GM23248 (cell line): ENCODE measurements at regions not wholly inside any gene's neighbourhood (a gene's known extent, or its start where the extent isn't known, plus 50 kb on each side); places are given as distances from the start of the nearest gene placed in this dataset.

Source experiments
- DNase-seq: peaks from one replicate; pipeline ENCODE4 v3.0.0-alpha.2; 2015
- H2AFZ ChIP-seq: fragments of 200-600 bp; sonication (generic); 2 replicates; pipeline ENCODE4 v1.6.1; 2016; ENCODE audit warnings: antibody characterized with exemption
- H3F3A ChIP-seq: fragments of 200-600 bp; sonication (generic); 2 replicates; pipeline ENCODE4 v1.6.1; 2016; ENCODE audit warnings: mild to moderate bottlenecking, antibody characterized with exemption, mixed run types; ENCODE audit not compliant: insufficient read depth
- H3K27ac ChIP-seq: fragments of 200-600 bp; sonication (generic); 2 replicates; pipeline ENCODE4 v1.5.1; 2016; ENCODE audit warnings: mild to moderate bottlenecking
- H3K27me3 ChIP-seq: fragments of 200-600 bp; sonication (generic); replicated peaks from 2 replicates; pipeline ENCODE4 v1.6.1; 2016; ENCODE audit warnings: mild to moderate bottlenecking; ENCODE audit not compliant: insufficient read depth
- H3K36me3 ChIP-seq: fragments of 200-600 bp; sonication (generic); 2 replicates; pipeline ENCODE4 v1.6.1; 2016; ENCODE audit warnings: low read depth, mild to moderate bottlenecking
- H3K4me1 ChIP-seq: fragments of 200-600 bp; sonication (generic); 2 replicates; pipeline ENCODE4 v1.6.1; 2016; ENCODE audit warnings: mild to moderate bottlenecking; ENCODE audit not compliant: insufficient read depth
- H3K4me2 ChIP-seq: fragments of 200-600 bp; sonication (generic); one replicate; pipeline ENCODE4 v1.6.1; 2016; ENCODE audit warnings: mild to moderate bottlenecking; ENCODE audit not compliant: unreplicated experiment
- H3K4me3 ChIP-seq: fragments of 200-600 bp; sonication (generic); 2 replicates; pipeline ENCODE4 v1.5.1; 2016; ENCODE audit warnings: mild to moderate bottlenecking
- H3K79me2 ChIP-seq: fragments of 200-600 bp; sonication (generic); 2 replicates; pipeline ENCODE4 v1.6.1; 2016; ENCODE audit warnings: mild to moderate bottlenecking; ENCODE audit not compliant: insufficient read depth
- H3K9ac ChIP-seq: fragments of 200-600 bp; sonication (generic); 2 replicates; pipeline ENCODE4 v1.6.1; 2016; ENCODE audit warnings: mild to moderate bottlenecking
- H3K9me2 ChIP-seq: fragments of 200-600 bp; sonication (generic); 2 replicates; pipeline ENCODE4 v1.6.1; 2016; ENCODE audit warnings: mixed run types, mild to moderate bottlenecking, moderate library complexity; ENCODE audit not compliant: insufficient read depth
- H3K9me3 ChIP-seq: fragments of 200-600 bp; sonication (generic); one replicate; pipeline ENCODE4 v1.6.1; 2017; ENCODE audit warnings: low read depth
- H4K20me1 ChIP-seq: fragments of 200-600 bp; sonication (generic); 2 replicates; pipeline ENCODE4 v1.6.0; 2016; ENCODE audit not compliant: insufficient read depth
- EZH2 ChIP-seq: fragments of 200-600 bp; sonication (generic); IDR thresholded peaks from 2 replicates; pipeline ENCODE4 v1.6.1; 2018; ENCODE audit warnings: antibody characterized with exemption, mild to moderate bottlenecking; ENCODE audit not compliant: insufficient read depth, poor library complexity, severe bottlenecking
- EZH2phosphoT487 ChIP-seq: fragments of 200-600 bp; sonication (generic); IDR thresholded peaks from 2 replicates; pipeline ENCODE4 v1.6.1; 2018; ENCODE audit warnings: antibody characterized with exemption, moderate library complexity, mild to moderate bottlenecking, low read depth; ENCODE audit not compliant: insufficient read depth
- WGBS, 2 experiments: methylation state at CpG; one replicate each; pipeline ENCODE4 v1.1.6; 2015 to 2017; ENCODE audit warnings: low lambda C conversion rate in 2 of 2, low coverage in 1 of 2; ENCODE audit errors: missing lambda C conversion rate in 2 of 2; 5-methylcytosine and 5-hydroxymethylcytosine counted together
- in situ Hi-C: fragments of 300-500 bp; cut with MboI; formaldehyde crosslinking; loops from 2 replicates; pipeline ENCODE4 v1.15.0; 2020

- Histone ChIP-seq H3K4me2 (no peak overlapping the region), H3K4me3 (no peak overlapping the region)
- in situ Hi-C loops, result no loop called here
These were observed 324.0 kb upstream of the SPRY2 start for GRCh38 chr13:80664950-80665349.

GRCh38 chr13:80663788-80664187, 322.9 kb upstream of the SPRY2 start:
- Histone ChIP-seq H4K20me1 (no peaks in the 10 kb centered on the region), H3K4me2 (no peak overlapping the region), H3K9me3 (no peaks in the 10 kb centered on the region), H3F3A (no peaks in the 10 kb centered on the region), H3K9me2 (no peaks in the 10 kb centered on the region), H3K4me1 (no peaks in the 10 kb centered on the region), H2AFZ (no peak overlapping the region), H3K36me3 (no peaks in the 10 kb centered on the region), H3K9ac (no peak overlapping the region), H3K4me3 (no peak overlapping the region), H3K79me2 (no peaks in the 10 kb centered on the region), H3K27ac (no peak overlapping the region), H3K27me3 (no peaks in the 10 kb centered on the region)
- in situ Hi-C loops, result no loop called here
- DNase-seq, result no peak
- WGBS, 2 experiments, result 5 to 6% methylated on average over 1 of the region's 1 CpG
- TF ChIP-seq EZH2phosphoT487 (no peak), EZH2 (no peak)

More at GRCh38 chr13:80664950-80665349, 324.0 kb upstream of the SPRY2 start:
- Histone ChIP-seq H3K36me3 (no peaks in the 10 kb centered on the region), H3K27me3 (no peaks in the 10 kb centered on the region), H3K27ac (no peak overlapping the region), H3K9me3 (no peaks in the 10 kb centered on the region), H3K9ac (no peak overlapping the region), H3K79me2 (no peaks in the 10 kb centered on the region), H3K4me1 (no peaks in the 10 kb centered on the region), H4K20me1 (no peaks in the 10 kb centered on the region), H2AFZ (no peak overlapping the region), H3F3A (no peaks in the 10 kb centered on the region), H3K9me2 (no peaks in the 10 kb centered on the region)
- DNase-seq, result no peak
- TF ChIP-seq EZH2phosphoT487, result no peak
- TF ChIP-seq EZH2, result no peak

- Histone ChIP-seq H3K27me3 (no peaks in the 10 kb centered on the region), H3K9me3 (no peaks in the 10 kb centered on the region), H3K9me2 (no peaks in the 10 kb centered on the region), H2AFZ (no peak overlapping the region), H3K27ac (no peak overlapping the region), H3K4me3 (no peak overlapping the region), H3K9ac (no peak overlapping the region), H3K36me3 (no peaks in the 10 kb centered on the region), H3K4me2 (no peak overlapping the region), H4K20me1 (no peaks in the 10 kb centered on the region), H3K4me1 (no peaks in the 10 kb centered on the region), H3K79me2 (no peaks in the 10 kb centered on the region), H3F3A (no peaks in the 10 kb centered on the region)
- DNase-seq, result no peak
- TF ChIP-seq EZH2, result no peak
- TF ChIP-seq EZH2phosphoT487, result no peak
- in situ Hi-C loops, result no loop called here
- WGBS, 2 experiments, result 61 to 67% methylated on average over 13 to 16 of the region's 16 CpGs
These were observed 317.8 kb upstream of the SPRY2 start for GRCh38 chr13:80658705-80659104.

GRCh38 chr13:80656512-80656904, 315.6 kb upstream of the SPRY2 start:
- H3K4me2 ChIP-seq, result no peak overlapping the region
- H3K27ac ChIP-seq, result no peak overlapping the region
- H3K4me1 ChIP-seq, result no peaks in the 10 kb centered on the region
- no peak overlapping the region for H3K9ac ChIP-seq
- H3F3A ChIP-seq, result no peaks in the 10 kb centered on the region
- no peak overlapping the region for H3K4me3 ChIP-seq
- no peaks in the 10 kb centered on the region for H3K9me2 ChIP-seq
- no peak for DNase-seq
- no peaks in the 10 kb centered on the region for H4K20me1 ChIP-seq
- no peak overlapping the region for H2AFZ ChIP-seq
- H3K79me2 ChIP-seq, result no peaks in the 10 kb centered on the region
- H3K36me3 ChIP-seq, result no peaks in the 10 kb centered on the region
- TF ChIP-seq EZH2phosphoT487 (no peak), EZH2 (no peak)
- H3K27me3 ChIP-seq, result no peaks in the 10 kb centered on the region
- WGBS, 2 experiments, result 27 to 34% methylated on average over 2 of the region's 2 CpGs
- in situ Hi-C loops, result no loop called here
- H3K9me3 ChIP-seq, result no peaks in the 10 kb centered on the region

- Histone ChIP-seq H3K9me3 (no peaks in the 10 kb centered on the region), H2AFZ (no peak overlapping the region), H3K36me3 (no peaks in the 10 kb centered on the region), H3F3A (no peaks in the 10 kb centered on the region), H3K4me1 (no peaks in the 10 kb centered on the region), H3K9ac (no peak overlapping the region), H3K27me3 (no peaks in the 10 kb centered on the region), H3K9me2 (no peaks in the 10 kb centered on the region), H3K4me2 (no peak overlapping the region), H3K79me2 (no peaks in the 10 kb centered on the region), H3K27ac (no peak overlapping the region), H3K4me3 (no peak overlapping the region), H4K20me1 (no peaks in the 10 kb centered on the region)
- WGBS, 2 experiments, result 19 to 23% methylated on average over 5 of the region's 5 CpGs
- in situ Hi-C loops, result no loop called here
- TF ChIP-seq EZH2phosphoT487, result no peak
- TF ChIP-seq EZH2, result no peak
- no peak for DNase-seq
These were observed 315.0 kb upstream of the SPRY2 start for GRCh38 chr13:80655778-80656511.
